GM06990 (cell line): ENCODE measurements at regions not wholly inside any gene's neighbourhood (a gene's known extent, or its start where the extent isn't known, plus 50 kb on each side); places are given as distances from the start of the nearest gene placed in this dataset.

Experiments used
- DNase-seq: peaks from one replicate; pipeline ENCODE4 v3.0.0-alpha.2; 2011; ENCODE audit not compliant: insufficient read length; ENCODE audit errors: extremely low read depth
- H3K27me3 ChIP-seq: replicated peaks from 2 replicates; pipeline ENCODE4 v1.6.0; 2011; ENCODE audit warnings: low read length; ENCODE audit not compliant: control insufficient read depth, insufficient read depth
- H3K36me3 ChIP-seq: 2 replicates; pipeline ENCODE4 v1.5.1; 2011; ENCODE audit warnings: low read length; ENCODE audit not compliant: control insufficient read depth, insufficient read depth
- H3K4me3 ChIP-seq: replicated peaks from 2 replicates; pipeline ENCODE4 v1.5.1; 2011; ENCODE audit warnings: low read depth, mild to moderate bottlenecking, control low read depth, low read length
- CTCF ChIP-seq: IDR thresholded peaks from 2 replicates; pipeline ENCODE4 v1.5.1; 2011; ENCODE audit warnings: low read length, control low read depth, mild to moderate bottlenecking, inconsistent platforms; ENCODE audit not compliant: insufficient read depth, poor library complexity, severe bottlenecking

GRCh38 chr13:50129081-50129705 lies 113.9 kb downstream of the KCNRG start:
- TF ChIP-seq CTCF, result no peak
- peak; percentile 22 for DNase-seq
- Histone ChIP-seq H3K27me3 (no peaks in the 10 kb centered on the region; the same call in 1 of the 2 replicates), H3K36me3 (no peaks in the 10 kb centered on the region), H3K4me3 (no peak overlapping the region; the same call in 1 of the 2 replicates)

- Histone ChIP-seq H3K27me3 (no peaks in the 10 kb centered on the region; the same call in 1 of the 2 replicates), H3K4me3 (no peak overlapping the region; the same call in 1 of the 2 replicates), H3K36me3 (no peaks in the 10 kb centered on the region)
- TF ChIP-seq CTCF, result no peak
- DNase-seq, result no peak
Measured at GRCh38 chr13:50129706-50130122, 114.5 kb downstream of the KCNRG start.

- no peak for TF ChIP-seq CTCF
- Histone ChIP-seq H3K27me3 (no peaks in the 10 kb centered on the region; the same call in 1 of the 2 replicates), H3K4me3 (peak overlapping the region; percentile 52), H3K36me3 (no peaks in the 10 kb centered on the region)
- DNase-seq, result peak; percentile 26
Measured at GRCh38 chr13:50130123-50130946, 115.1 kb downstream of the KCNRG start.

- no peak for DNase-seq
- no peak for TF ChIP-seq CTCF
- H3K36me3 ChIP-seq, result no peaks in the 10 kb centered on the region
- H3K27me3 ChIP-seq, result no peaks in the 10 kb centered on the region; the same call in none of the 2 replicates
- no peak overlapping the region for H3K4me3 ChIP-seq
Measured at GRCh38 chr13:50131920-50132903, 117.0 kb downstream of the KCNRG start.

- Histone ChIP-seq H3K36me3 (no peaks in the 10 kb centered on the region), H3K27me3 (no peaks in the 10 kb centered on the region; the same call in none of the 2 replicates), H3K4me3 (no peak overlapping the region)
- TF ChIP-seq CTCF, result no peak
- DNase-seq, result no peak
Measured at GRCh38 chr13:50132904-50133357, 117.7 kb downstream of the KCNRG start.
